Esophagus muscularis mucosa (tissue), 4 donors: ENCODE measurements at regions not wholly inside any gene's neighbourhood (a gene's known extent, or its start where the extent isn't known, plus 50 kb on each side); places are given as distances from the start of the nearest gene placed in this dataset.
A peak's percentile ranks its signal among the peaks of the same experiment; 100 is the strongest.

Experiments
- DNase-seq: peaks from one replicate; pipeline ENCODE4 v3.0.0-alpha.2; 2017; ENCODE audit errors: extremely low spot score
- H3K27ac ChIP-seq, 4 donors: fragments of 200-600 bp; sonication (generic); replicated peaks in 1 of 4; 1 replicate in 3 of 4; 2 replicates in 1 of 4; pipeline ENCODE4 v1.5.1; 2016 to 2019; ENCODE audit warnings: mild to moderate bottlenecking in 1 of 4
- H3K27me3 ChIP-seq, 4 donors: fragments of 200-600 bp; sonication (generic); one replicate each; pipeline versions ENCODE4 v1.5.1 to v1.6.0; 2016 to 2019
- H3K36me3 ChIP-seq, 4 donors: fragments of 200-600 bp; sonication (generic); one replicate each; pipeline ENCODE4 v1.5.1; 2016 to 2019
- H3K4me1 ChIP-seq, 4 donors: fragments of 200-600 bp; sonication (generic); one replicate each; pipeline ENCODE4 v1.5.1; 2016 to 2019
- H3K4me3 ChIP-seq, 4 donors: fragments of 200-600 bp; sonication (generic); 1 replicate in 2 of 4; 2 replicates in 2 of 4; pipeline ENCODE4 v1.5.1; 2016 to 2019; ENCODE audit warnings: mild to moderate bottlenecking in 4 of 4, moderate library complexity in 1 of 4
- H3K9me3 ChIP-seq, 4 donors: fragments of 200-600 bp; sonication (generic); 1 replicate in 3 of 4; 2 replicates in 1 of 4; pipeline ENCODE4 v1.5.1; 2016 to 2019
- EP300 ChIP-seq: sonication (generic); formaldehyde crosslinking; IDR thresholded peaks from one replicate; pipeline ENCODE4 v1.6.1; 2017; ENCODE audit warnings: antibody characterized with exemption
- POLR2A ChIP-seq: fragments of 450-650 bp; IDR thresholded peaks from one replicate; pipeline ENCODE4 v1.6.1; 2017; ENCODE audit warnings: antibody characterized with exemption, moderate library complexity, mild to moderate bottlenecking, low read depth
- POLR2AphosphoS5 ChIP-seq, 2 donors: sonication (generic); formaldehyde crosslinking; IDR thresholded peaks; one replicate each; pipeline ENCODE4 v1.6.1; 2017; ENCODE audit warnings: antibody characterized with exemption in 2 of 2
- WGBS: methylation state at CpG from one replicate; pipeline ENCODE4 v1.1.5; 2018; 5-methylcytosine and 5-hydroxymethylcytosine counted together
- intact Hi-C: fragments of 100-400 bp; cut with DNase I; formaldehyde crosslinking; loops from one replicate; pipeline ENCODE4 v1.15.1; 2023
- TF ChIP-seq, protein P1 (sequence below), 3 experiments: fragments of 200-600 bp in 2 of 3; fragments of 450-650 bp in 1 of 3; sonication (generic) in 2 of 3; IDR thresholded peaks; one replicate each; pipeline ENCODE4 v1.5.1; 2017 to 2019; ENCODE audit warnings: antibody characterized with exemption in 3 of 3, mild to moderate bottlenecking in 2 of 3, moderate library complexity in 1 of 3

- 93% methylated on average over 3 of the region's 11 CpGs for WGBS
- DNase-seq: no peak
- TF ChIP-seq, protein P1, sequence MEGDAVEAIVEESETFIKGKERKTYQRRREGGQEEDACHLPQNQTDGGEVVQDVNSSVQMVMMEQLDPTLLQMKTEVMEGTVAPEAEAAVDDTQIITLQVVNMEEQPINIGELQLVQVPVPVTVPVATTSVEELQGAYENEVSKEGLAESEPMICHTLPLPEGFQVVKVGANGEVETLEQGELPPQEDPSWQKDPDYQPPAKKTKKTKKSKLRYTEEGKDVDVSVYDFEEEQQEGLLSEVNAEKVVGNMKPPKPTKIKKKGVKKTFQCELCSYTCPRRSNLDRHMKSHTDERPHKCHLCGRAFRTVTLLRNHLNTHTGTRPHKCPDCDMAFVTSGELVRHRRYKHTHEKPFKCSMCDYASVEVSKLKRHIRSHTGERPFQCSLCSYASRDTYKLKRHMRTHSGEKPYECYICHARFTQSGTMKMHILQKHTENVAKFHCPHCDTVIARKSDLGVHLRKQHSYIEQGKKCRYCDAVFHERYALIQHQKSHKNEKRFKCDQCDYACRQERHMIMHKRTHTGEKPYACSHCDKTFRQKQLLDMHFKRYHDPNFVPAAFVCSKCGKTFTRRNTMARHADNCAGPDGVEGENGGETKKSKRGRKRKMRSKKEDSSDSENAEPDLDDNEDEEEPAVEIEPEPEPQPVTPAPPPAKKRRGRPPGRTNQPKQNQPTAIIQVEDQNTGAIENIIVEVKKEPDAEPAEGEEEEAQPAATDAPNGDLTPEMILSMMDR (IDR thresholded peaks at IDR 0.05): no peak
- no peak for TF ChIP-seq EP300
- no peak overlapping the region for H3K4me3 ChIP-seq
- H3K4me1 ChIP-seq: peaks cover 0 to 7% (median 4%) of the 10 kb centered on the region in 4 donors
- H3K36me3 ChIP-seq: no peaks in the 10 kb centered on the region
- H3K27ac ChIP-seq: no peak overlapping the region
- H3K9me3 ChIP-seq: no peaks in the 10 kb centered on the region
- H3K27me3 ChIP-seq: no peaks in the 10 kb centered on the region
- intact Hi-C loops: loop anchor here (5.0 kb wide), 1 partner anchor 1073 kb away; no protein-coding TSS in a partner anchor
Measured at GRCh38 chr7:28270536-28270935, 89.9 kb upstream of the JAZF1 start.

GRCh38 chr7:28272461-28272877, 91.9 kb upstream of the JAZF1 start:
- H3K9me3 ChIP-seq: no peaks in the 10 kb centered on the region
- WGBS: 7% methylated on average over 9 of the region's 9 CpGs
- H3K4me3 ChIP-seq: peak overlapping the region in 3 of 4 donors; percentile 23 to 31 (median 28)
- TF ChIP-seq, protein P1 (IDR thresholded peaks at IDR 0.05): peak; percentile 51 to 72 (median 62)
- TF ChIP-seq POLR2AphosphoS5 (IDR thresholded peaks at IDR 0.05) (no peak), POLR2A (no peak), EP300 (no peak)
- DNase-seq: no peak
- no peak overlapping the region for H3K27ac ChIP-seq
- intact Hi-C loops: loop anchor here (5.0 kb wide), 1 partner anchor 1075 kb away; no protein-coding TSS in a partner anchor
- no peaks in the 10 kb centered on the region for H3K27me3 ChIP-seq
- H3K36me3 ChIP-seq: no peaks in the 10 kb centered on the region
- H3K4me1 ChIP-seq: peaks cover 0 to 7% (median 4%) of the 10 kb centered on the region in 4 donors

GRCh38 chr7:28276298-28276697, 95.7 kb upstream of the JAZF1 start:
- no peak overlapping the region for H3K27ac ChIP-seq
- H3K27me3 ChIP-seq: no peaks in the 10 kb centered on the region
- no peak overlapping the region for H3K4me3 ChIP-seq
- TF ChIP-seq POLR2AphosphoS5 (IDR thresholded peaks at IDR 0.05): no peak
- no peak for TF ChIP-seq EP300
- no peak for TF ChIP-seq POLR2A
- TF ChIP-seq, protein P1 (IDR thresholded peaks at IDR 0.05): no peak
- peaks cover 0 to 7% (median 4%) of the 10 kb centered on the region in 4 donors for H3K4me1 ChIP-seq
- intact Hi-C loops: no loop called here
- 51% methylated on average over 3 of the region's 3 CpGs for WGBS
- DNase-seq: no peak
- no peaks in the 10 kb centered on the region for H3K9me3 ChIP-seq
- no peaks in the 10 kb centered on the region for H3K36me3 ChIP-seq

- intact Hi-C loops: no loop called here
- H3K9me3 ChIP-seq: no peaks in the 10 kb centered on the region
- H3K4me1 ChIP-seq: peaks cover 0 to 4% (median 3%) of the 10 kb centered on the region in 4 donors
- no peaks in the 10 kb centered on the region for H3K36me3 ChIP-seq
- no peak overlapping the region for H3K27ac ChIP-seq
- no peak for DNase-seq
- 30% methylated on average over 1 of the region's 1 CpG for WGBS
- H3K4me3 ChIP-seq: no peak overlapping the region
- TF ChIP-seq POLR2AphosphoS5 (IDR thresholded peaks at IDR 0.05): no peak
- no peak for TF ChIP-seq EP300
- TF ChIP-seq, protein P1 (IDR thresholded peaks at IDR 0.05): no peak
- TF ChIP-seq POLR2A: no peak
- H3K27me3 ChIP-seq: no peaks in the 10 kb centered on the region
Measured at GRCh38 chr7:28277364-28277763, 96.8 kb upstream of the JAZF1 start.

GRCh38 chr7:28277958-28278357, 97.4 kb upstream of the JAZF1 start:
- intact Hi-C loops: no loop called here

More at GRCh38 chr7:28277958-28278357, 97.4 kb upstream of the JAZF1 start:
- Histone ChIP-seq H3K27ac (no peak overlapping the region), H3K36me3 (no peaks in the 10 kb centered on the region), H3K27me3 (no peaks in the 10 kb centered on the region), H3K4me1 (no peaks in the 10 kb centered on the region), H3K9me3 (no peaks in the 10 kb centered on the region), H3K4me3 (no peak overlapping the region)
- TF ChIP-seq EP300 (no peak), POLR2A (no peak), POLR2AphosphoS5 (IDR thresholded peaks at IDR 0.05) (no peak)
- TF ChIP-seq, protein P1 (IDR thresholded peaks at IDR 0.05): no peak
- 79% methylated on average over 2 of the region's 2 CpGs for WGBS
- DNase-seq: no peak
